NB4 (cell line): ENCODE measurements at regions not wholly inside any gene's neighbourhood (a gene's known extent, or its start where the extent isn't known, plus 50 kb on each side); places are given as distances from the start of the nearest gene placed in this dataset.

Experiments used
- MYC ChIP-seq: IDR thresholded peaks from 2 replicates; pipeline ENCODE4 v1.6.1; 2011; ENCODE audit warnings: low read depth, low read length
- POLR2A ChIP-seq: IDR thresholded peaks from 2 replicates; pipeline ENCODE4 v1.6.1; 2011; ENCODE audit warnings: mild to moderate bottlenecking; ENCODE audit not compliant: insufficient read length; ENCODE audit errors: extremely low read depth
- TF ChIP-seq, protein P1 (sequence below): IDR thresholded peaks from one replicate; pipeline ENCODE4 v1.5.1; 2012; ENCODE audit warnings: low read depth, low read length
- TF ChIP-seq, protein P2 (sequence below): IDR thresholded peaks from 2 replicates; pipeline ENCODE4 v1.6.1; 2011; ENCODE audit warnings: low read depth, low read length

GRCh38 chr2:30354150-30354549 is 92.9 kb upstream of the LCLAT1 start:
- TF ChIP-seq, protein P1, sequence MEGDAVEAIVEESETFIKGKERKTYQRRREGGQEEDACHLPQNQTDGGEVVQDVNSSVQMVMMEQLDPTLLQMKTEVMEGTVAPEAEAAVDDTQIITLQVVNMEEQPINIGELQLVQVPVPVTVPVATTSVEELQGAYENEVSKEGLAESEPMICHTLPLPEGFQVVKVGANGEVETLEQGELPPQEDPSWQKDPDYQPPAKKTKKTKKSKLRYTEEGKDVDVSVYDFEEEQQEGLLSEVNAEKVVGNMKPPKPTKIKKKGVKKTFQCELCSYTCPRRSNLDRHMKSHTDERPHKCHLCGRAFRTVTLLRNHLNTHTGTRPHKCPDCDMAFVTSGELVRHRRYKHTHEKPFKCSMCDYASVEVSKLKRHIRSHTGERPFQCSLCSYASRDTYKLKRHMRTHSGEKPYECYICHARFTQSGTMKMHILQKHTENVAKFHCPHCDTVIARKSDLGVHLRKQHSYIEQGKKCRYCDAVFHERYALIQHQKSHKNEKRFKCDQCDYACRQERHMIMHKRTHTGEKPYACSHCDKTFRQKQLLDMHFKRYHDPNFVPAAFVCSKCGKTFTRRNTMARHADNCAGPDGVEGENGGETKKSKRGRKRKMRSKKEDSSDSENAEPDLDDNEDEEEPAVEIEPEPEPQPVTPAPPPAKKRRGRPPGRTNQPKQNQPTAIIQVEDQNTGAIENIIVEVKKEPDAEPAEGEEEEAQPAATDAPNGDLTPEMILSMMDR, result no peak
- TF ChIP-seq POLR2A (no peak), MYC (no peak)
- TF ChIP-seq, protein P2, sequence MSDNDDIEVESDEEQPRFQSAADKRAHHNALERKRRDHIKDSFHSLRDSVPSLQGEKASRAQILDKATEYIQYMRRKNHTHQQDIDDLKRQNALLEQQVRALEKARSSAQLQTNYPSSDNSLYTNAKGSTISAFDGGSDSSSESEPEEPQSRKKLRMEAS, result no peak
